Tongue (tissue), 1 donor: ENCODE measurements at regions not wholly inside any gene's neighbourhood (a gene's known extent, or its start where the extent isn't known, plus 50 kb on each side); places are given as distances from the start of the nearest gene placed in this dataset.
A peak's percentile ranks its signal among the peaks of the same experiment; 100 is the strongest.
"Not testable (repeated sequence)": the region's sequence is repeated elsewhere in the genome, so short reads cannot be mapped to it uniquely, and the experiment has no call there.

Experiments used
- DNase-seq: peaks from one replicate; pipeline ENCODE4 v3.0.0-alpha.2; 2015

DNA sequence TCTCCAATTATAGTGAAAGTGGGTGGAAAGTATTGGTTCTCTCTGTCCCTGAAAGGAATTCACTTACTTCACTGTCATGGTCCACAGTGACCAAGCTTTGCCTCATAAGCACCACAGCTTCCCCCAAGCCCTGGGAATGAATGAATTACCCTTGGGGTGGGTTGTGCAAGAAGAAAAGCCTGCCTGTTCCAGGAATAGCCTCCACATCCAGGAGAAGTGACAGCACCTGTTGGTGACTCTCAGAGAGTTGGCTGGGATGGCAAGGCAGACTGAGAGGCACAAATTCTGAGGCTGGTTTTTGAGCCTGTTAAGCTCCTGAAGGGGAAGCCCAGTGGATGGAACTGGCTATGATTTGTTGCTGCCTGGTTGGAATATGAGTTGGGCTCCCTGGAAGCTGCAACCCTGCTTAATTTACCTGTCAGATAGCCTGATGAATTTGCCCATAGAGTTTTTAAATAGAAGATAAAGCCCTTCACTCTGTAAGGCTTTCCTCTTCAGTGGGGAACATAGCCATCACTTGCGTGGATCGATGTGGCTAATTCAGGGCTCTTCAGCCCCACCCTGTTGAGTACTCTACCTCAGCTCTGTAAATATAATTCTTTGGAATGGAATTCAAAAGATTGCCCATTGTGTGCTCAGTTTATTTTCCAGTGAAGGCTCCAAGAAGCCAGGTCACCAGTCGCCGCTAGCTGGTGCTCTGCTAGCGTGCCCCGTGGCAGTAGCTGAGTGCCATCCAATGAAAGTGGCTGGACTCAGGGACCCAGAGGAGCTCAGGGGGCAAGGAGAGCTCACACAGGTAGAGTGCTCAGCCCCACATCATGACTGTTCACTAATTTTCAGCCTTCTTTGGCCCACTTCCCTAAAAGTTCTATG is 479.3 kb downstream of the IRS1 start:
- DNase-seq = peak; percentile 60

DNA sequence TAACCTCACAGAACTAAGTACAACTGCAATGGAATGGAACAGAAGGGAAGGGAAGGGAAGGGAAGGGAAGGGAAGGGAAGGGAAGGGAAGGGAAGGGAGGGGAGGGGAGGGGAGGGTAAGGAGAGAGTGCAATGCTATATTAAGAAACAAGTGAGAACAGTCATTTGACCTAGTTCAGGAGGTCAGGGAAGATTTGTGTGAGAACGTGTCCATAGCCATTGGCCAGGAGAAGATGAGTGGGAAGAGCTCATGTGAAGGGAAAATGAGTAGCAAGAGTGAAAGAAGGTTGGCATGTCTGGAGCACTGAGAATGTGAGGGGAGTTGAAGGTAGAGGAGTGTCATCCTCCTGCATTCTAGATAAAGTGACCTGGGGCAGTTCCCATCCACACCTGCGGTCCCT is 481.6 kb downstream of the IRS1 start:
- DNase-seq = no peak

DNA sequence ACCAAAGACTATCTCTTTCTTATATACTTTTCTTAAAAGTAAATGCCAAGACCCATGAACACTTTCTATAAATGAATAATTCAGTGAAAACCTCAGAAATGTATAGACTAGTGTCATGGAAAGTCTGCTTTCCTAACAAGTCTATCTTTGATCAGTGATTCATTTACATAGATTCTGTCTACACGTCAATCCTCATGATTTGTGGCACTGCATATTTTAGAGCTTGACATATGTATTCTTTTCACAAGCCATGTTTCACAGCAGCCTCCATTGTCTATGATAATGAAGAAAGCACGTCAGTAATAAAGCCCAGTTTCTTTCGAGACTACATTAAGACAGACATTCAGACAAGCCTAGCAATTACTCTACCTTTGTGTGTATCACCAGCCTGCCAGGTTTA is 486.6 kb downstream of the IRS1 start:
- no peak for DNase-seq

DNA sequence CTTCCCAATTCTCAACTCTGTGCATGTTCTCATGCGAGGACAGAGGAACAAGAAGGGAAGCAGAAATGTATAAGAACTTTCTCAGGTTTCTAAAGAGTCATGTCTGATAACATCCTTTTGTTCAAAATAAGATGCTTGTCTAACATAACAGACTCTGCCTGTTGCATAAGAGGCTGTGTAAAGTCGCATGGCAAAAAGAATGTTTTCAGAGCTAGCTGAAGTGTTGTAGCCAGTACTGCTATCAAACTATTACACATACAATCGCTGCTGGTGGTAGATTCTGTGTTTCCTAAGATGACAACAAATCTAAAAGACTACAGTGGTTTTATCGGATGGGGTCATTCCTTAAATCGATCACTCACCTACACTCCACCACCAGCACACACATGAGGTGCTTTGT is 487.5 kb downstream of the IRS1 start:
- DNase-seq = no peak

DNA sequence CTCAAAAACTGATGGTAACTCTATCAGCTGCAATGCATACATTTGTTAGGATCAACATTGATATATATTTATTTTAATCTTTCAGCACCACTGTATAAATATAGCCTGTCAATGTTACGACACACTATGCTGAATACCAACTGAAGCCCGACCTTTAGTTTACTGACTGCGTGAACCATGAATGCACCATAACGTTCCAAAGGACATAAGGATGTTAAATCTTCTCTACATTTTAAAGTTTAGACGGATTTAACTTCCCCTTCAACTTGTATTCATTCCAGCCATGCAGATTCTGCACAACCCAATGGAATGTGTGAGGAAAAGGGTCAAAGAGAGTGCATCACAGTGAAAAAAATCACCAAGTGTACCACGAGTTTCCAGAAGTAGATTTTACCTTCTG is 489.5 kb downstream of the IRS1 start:
- DNase-seq = peak; percentile 16

DNA sequence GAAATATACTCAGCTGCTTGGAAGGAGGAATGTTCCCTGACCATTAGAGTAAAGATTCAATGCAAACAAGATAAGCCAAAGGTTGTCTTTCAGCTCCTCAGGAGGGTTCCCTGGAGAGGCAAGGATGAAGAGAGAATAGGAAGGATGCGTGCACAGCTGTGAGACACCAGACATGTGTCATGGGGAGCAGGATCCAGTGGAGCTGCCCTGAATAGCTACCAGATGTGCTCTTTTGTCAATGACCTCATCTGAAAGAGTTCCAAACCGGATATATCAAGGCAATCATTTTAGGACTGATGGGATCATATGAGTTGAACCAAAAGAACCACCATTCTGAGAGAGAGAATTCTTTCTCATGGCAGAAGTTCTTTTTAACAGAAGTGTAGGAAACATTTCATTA is 490.6 kb downstream of the IRS1 start:
- DNase-seq = peak; percentile 80

DNA sequence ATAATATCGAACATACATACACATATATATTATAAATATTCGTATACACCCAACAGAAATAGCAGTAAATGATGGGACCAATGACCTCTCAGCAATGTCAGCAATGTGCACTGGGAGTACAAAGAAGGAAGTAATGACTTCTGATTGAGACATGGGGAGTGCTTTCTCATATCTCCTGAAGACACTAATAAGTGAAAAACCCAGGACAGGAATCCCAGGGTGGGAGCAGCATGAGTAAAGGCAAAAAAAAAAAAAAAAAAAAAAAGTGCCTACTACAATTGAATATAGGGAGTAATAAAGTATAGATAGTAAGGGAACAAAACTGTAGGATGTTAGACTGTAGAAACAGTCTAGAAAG is 491.3 kb downstream of the IRS1 start:
- no peak for DNase-seq

DNA sequence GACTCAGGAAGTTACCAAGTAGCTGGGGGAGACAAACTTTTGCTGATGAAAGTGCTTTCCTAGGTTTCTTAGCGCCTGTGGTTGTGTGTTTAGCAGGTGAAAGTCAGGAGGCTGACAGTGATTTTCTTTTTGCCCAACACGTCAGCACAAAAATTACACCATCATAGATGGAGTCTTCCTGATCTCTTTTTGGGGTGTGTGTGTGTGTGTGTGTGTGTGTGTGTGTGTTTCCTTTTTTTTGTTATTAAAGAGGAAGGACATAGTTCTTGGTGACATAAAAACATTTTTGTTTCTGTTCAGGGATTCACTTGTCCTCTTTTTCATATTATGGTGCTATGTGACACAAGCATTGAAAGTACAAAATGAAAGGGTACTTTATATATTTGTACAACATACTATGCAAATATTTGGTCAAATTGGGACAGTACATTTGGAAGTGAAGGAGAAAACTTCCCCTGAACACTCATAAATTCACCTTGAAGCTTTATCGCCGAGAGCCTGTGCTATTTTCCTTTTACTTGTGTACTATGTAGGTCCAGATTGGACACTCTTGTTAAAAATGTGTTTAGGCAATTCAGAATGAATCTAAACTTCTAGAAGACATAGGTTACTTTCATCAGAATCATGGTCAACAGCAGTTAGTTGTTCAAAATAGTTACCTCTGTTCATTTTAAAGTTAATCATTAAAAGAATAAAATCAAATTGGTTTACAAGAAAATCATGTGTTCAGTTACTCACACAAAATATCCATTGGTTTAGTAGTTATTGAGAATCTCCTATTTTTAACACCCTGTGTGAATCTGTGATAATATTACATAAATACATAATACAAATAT is 491.9 kb downstream of the IRS1 start:
- DNase-seq = no peak

DNA sequence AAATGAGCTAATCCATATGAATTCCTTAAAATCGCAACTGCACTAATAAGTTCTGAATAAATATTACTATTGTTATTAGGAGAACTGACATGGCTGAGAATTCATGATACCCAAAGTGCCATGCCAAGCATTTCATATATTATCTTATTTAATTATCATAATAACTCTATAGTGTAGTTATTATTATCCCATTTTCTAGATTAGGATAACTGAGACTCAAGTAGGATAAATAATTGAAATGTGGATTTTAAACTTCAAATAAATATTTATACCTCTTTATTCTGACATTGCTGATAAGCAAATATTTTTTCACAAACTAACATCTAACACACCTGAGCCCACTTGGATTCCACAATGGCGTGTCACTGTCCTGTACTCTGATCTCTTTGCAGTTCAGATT is 492.7 kb downstream of the IRS1 start:
- DNase-seq = no peak

DNA sequence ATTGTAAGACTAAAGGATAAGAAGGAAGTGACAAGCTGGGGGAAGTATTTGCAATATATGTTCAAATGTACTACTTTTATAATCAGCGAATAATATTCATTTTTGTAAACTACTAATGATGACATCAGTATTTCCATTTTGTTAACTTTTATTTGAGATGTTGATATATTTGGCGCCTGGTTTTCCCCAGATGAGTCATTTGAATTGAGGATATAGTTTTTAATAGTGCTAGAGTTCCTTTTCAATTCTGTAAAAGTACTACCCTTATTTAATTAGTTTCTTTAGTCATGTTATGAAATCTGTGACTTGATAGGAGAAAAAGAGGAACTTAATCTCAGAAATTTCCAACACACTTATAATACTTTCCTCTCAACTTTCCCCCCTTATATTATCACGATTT is 495.3 kb downstream of the IRS1 start:
- DNase-seq = no peak

DNA sequence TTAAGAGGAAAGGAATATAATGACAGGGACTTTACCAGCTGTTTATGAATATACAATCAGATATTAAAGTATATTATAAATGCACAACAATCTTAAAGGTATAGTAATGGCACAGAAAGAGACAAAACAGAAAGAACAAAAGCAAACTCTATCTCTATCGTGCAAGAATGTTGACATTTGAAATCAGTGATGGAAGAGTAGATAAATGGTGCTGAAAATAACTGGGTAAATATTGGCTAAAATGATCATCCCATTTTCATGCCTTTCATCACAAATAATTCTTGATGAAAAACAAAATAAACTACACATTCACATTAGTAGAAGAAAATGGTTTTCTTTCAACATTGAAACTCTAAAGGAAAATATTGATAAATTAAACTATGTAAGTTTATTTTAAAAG is 495.9 kb downstream of the IRS1 start:
- no peak for DNase-seq

DNA sequence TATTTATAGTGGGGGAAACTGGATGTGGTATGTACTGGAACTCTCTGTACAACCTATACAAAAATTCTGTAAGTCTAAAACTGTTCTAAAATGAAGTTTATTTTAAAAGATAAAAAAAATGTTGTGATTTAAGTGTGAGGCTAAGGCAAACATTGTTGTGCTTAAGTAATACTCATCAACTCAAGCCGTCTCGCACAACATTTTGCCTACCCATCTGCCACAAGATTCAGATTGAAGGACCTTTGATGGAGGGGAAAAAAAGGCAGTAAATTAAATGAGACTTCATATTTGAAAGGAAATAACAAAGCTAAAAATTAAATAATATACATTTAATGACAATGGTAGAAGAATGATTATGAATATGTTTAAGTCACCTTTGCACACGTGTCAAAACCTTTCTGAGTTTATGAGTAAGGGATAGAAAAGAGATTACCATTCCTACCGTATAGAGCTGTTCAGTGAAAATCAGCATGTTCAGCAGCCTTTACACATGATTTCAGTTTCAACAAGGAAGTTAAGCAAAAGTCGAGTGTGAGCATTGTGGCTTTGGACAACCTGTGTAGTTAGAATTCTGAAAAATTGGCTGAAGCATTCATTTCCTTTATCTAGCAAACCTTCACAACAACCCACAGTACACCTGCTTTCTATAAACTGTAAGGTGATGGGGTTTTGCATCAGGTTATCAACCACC is 499.3 kb downstream of the IRS1 start:
- no peak for DNase-seq

DNA sequence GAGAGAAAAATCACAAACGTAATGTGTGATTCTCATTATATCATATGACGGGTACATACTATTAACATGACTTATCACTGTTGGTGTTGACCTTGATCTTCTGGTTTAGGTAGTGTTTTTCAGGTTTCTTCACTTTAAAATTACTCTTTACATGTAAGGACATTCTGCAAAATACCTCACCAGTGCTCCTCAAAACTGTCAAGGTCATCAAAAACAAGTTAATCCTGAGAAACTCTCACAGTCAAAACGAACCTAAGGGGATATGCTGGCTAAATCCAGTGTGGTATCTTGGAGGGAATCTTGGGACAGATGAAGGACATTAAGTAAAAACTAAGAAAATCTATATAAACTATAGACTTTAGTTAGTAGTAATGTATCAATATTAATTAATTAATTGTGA is 499.8 kb downstream of the IRS1 start:
- DNase-seq = no peak

DNA sequence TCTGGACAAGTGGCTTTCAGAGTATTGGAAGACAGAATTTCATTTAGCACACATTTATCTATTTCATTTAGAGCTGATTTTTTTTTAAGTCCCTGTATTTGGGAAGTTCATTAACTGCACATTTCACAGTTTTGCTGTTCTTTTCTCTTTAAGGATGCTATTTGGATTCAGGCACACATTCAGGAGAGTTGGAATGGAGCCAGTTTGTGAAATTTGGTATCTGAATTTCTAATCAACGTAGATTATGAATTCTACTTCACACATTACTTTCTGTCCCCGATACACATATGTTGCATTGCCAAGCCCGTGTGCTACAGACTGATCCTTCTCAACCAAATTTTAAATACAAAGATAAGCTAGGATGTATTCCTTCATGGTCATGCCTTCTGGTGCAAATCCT is 503.9 kb downstream of the IRS1 start:
- DNase-seq = no peak

DNA sequence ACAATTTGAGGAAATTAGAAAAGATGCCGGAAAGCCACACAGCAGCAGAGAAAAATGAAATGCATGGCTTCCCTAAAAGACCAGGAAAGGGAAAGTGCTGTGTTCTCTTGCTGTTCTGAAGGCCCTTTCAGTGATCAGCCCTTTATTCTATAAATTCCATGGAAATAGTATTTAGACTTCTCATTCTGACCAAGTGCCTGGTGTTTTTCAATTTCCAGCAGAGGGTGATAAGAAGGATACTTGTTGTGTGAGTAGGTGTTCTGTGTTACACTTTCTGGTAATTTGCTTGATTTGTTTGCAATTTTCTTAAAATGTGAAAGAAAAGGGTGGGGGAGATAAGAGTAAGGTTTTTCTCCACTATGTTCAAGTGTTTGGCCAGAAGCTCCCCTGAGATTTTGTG is 504.5 kb downstream of the IRS1 start:
- DNase-seq = no peak

DNA sequence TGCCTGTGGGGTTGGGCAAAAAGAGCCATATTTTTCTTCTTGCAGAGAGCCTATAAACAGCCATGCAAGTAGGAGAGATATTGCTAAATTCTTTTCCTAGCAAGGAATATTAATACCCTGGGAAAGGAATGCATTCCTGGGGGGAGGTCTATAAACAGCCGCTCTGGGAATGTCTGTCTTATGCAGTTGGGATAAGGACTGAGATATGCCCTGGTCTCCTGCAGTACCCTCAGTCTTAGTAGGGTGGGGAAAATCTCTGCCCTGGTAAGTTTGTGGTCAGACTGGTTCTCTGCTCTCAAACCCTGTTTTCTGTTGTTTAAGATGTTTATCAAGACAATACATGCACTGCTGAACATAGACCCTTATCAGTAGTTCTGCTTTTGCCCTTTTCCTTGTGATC is 508.3 kb downstream of the IRS1 start:
- not testable (repeated sequence) for DNase-seq

DNA sequence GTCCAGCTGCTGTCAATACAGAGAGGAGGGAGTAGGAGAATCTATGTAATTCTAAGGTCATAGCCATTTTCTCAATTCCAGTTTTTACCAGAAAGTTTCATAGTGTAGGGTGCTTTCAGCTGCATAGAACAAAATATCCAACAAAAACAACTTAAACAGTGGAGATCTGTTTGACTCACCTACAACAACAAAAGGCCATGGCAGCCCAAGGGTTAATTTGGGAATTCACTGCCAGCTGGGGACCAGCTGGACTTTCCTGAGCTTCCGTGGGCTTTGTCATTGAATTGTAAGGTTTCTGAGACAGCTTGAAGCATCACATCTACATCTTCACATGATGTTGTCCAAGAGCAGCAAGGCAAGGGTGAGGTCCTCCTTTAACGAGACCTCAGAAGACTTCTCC is 512.7 kb downstream of the IRS1 start:
- DNase-seq = no peak

DNA sequence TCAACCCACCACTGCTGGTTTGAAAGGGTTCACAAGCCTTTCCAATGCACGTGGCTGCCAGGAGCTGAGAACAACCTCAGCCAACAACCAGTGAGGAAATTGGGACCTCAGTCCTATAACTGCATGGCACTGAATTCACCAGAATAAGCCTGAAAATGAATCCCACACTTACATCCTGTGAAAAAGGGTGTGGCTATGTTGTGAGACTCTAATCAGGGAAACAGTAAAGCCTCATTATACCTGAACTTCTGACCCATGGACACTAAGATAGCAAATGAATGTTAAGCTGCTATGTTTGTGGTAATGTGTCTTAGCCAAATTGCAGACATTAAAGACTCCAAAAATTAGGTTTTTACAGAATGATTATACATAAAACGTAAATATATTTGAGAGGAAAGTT is 515.8 kb downstream of the IRS1 start:
- DNase-seq = no peak

DNA sequence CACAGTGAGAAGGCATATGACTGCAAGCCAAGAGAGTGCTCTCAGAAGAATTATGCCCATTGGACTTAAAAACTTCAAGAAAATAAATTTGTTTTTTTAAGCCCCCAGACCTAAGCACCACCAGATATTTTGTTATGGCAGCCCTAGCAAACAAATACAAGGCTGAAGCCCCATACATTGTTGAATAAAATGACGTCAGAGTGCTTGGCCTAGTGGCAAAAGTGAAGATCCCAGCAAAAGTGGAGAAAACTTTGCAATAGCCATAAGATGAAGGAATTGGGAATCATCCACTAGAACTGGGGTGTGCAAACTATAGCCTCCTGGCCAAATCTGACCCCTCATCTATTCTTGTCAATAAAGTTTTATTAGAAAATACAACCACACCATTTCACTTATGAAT is 517.5 kb downstream of the IRS1 start:
- no peak for DNase-seq

DNA sequence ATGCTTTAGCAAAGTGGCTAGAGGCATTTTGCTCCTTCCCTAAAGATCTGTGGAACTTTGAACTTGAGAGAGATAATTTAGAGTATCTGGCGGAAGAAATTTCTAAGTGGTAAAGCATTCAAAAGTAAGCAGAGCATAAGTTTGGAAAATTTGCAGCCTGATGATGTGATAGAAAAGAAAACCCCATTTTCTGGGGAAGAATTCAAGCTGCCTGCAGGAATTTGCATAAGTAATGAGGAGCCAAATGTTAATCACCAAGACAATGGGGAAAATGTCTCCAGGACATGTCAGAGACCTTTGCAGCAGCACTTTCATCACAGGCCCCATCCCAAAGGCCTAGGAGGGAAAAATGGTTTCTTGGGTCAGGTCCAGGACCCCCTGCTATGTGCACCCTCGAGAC is 519.5 kb downstream of the IRS1 start:
- not testable (repeated sequence) for DNase-seq

DNA sequence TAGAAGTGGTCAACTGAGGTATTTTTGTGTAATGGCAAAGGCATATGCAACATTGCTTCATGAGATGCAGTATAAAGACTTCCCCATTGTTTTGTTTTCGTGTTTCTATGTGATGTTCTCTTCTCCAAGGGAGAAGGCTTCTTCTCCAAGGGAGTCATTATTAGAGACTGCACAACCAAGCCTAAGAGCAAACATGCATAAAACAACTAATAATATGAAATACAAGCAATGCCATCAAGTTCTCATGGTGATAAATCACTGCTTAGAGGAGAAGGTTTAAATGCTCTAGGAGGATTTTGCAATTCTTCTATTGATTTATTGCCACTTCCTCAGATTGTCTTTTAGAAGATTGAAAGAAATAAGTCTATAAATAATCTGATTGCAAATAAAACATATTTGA is 524.4 kb downstream of the IRS1 start:
- no peak for DNase-seq

DNA sequence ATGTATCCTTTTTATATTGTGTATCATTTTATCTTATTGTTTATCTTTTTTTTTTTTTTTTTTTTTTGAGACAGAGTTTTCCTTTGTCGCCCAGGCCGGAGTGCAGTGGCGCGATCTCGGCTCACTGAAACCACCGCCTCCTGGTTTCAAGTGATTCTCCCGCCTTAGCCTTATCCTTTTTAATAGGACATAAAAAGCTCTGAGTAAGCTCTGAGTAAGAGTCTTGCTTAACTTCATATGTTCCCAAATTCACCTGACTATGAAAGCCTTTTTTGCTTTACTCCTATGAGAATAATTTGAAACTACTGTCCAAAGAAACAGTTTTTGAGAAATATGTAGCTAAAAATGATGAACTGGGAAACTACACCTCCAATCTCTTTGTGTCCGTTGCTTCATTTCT is 525.5 kb downstream of the IRS1 start:
- DNase-seq = no peak

DNA sequence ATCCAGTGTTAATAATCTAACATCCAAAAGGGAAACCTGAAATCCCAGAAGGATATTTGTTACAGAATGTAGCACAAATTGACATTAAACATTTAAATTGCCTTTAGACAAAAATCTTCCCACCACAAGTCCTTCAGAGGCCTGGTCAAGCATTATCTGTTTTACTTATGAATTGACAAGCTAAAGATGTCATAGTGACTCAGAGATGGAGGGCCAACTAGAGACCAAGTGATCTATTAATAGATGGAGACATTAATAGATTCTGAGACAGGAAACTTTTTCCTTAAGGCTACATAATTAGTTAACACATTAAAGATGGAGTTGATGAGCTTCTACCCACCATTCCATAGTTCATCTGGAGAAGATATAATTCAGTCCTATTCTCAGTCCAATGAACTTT is 526.2 kb downstream of the IRS1 start:
- no peak for DNase-seq
